SK-N-MC (cell line): ENCODE measurements at regions not wholly inside any gene's neighbourhood (a gene's known extent, or its start where the extent isn't known, plus 50 kb on each side); places are given as distances from the start of the nearest gene placed in this dataset.

Experiments
- EZH2 ChIP-seq: fragments of 200-600 bp; sonication (generic); IDR thresholded peaks from one replicate; pipeline ENCODE4 v1.6.1; 2017; ENCODE audit warnings: antibody characterized with exemption
- FOXP2 ChIP-seq: optimal IDR thresholded peaks from 2 replicates; pipeline ENCODE3; 2011; ENCODE audit warnings: mild to moderate bottlenecking, moderate library complexity; ENCODE audit not compliant: insufficient read depth; ENCODE audit errors: extremely low read length, control extremely low read depth
- POLR2AphosphoS5 ChIP-seq: IDR thresholded peaks from 2 replicates; pipeline ENCODE4 v1.6.1; 2012; ENCODE audit warnings: mild to moderate bottlenecking, low read depth, low read length, borderline replicate concordance

DNA sequence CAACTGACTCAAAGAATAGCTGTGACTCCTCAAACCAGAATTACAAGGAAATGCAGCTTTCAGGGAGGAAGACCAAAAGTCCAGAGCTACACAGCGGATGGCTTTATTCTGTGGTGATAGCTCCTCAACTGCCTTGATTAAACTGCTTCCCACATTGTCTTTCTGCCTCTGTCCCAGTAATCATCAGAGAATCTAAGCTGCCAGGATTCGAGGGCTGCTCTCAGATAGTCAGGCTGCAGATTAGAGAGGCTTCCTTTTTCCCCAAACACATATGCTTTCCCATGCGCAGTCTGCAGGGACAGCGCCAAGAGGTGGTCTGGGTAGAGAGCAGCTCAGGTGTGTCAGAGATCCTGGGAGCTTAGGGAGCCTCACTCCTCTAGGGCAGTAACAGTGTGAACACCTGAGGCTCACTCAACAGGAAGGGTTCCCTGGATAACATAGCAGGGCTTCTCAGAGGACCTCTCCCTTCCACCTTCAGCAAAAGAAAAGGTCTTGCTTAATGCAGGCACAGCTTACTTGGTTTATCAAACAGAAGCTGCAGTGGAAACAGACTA, 439.9 kb upstream of the TLE4 start:
- TF ChIP-seq EZH2, result no peak
- TF ChIP-seq POLR2AphosphoS5, result no peak
- no peak for TF ChIP-seq FOXP2
